HG03060 (cell line): ENCODE measurements at regions not wholly inside any gene's neighbourhood (a gene's known extent, or its start where the extent isn't known, plus 50 kb on each side); places are given as distances from the start of the nearest gene placed in this dataset.

Experiments
- ATAC-seq: cut with Tn5 transposase; IDR thresholded peaks from one replicate; pipeline ENCODE4 v1.9.1; 2021; ENCODE audit warnings: low read depth, moderate number of reproducible peaks; ENCODE audit not compliant: unreplicated experiment

- ATAC-seq, result no peak
These were observed 321.2 kb downstream of the IRS2 start for GRCh38 chr13:109465148-109465547.

GRCh38 chr13:109454167-109454917 lies 332.0 kb downstream of the IRS2 start:
- no peak for ATAC-seq

GRCh38 chr13:109451726-109452125 lies 334.7 kb downstream of the IRS2 start:
- no peak for ATAC-seq

- no peak for ATAC-seq
These were observed 337.8 kb downstream of the IRS2 start for GRCh38 chr13:109448629-109449028.

- no peak for ATAC-seq
These were observed 338.7 kb downstream of the IRS2 start for GRCh38 chr13:109447667-109448066.

GRCh38 chr13:109440320-109440719 lies 346.1 kb downstream of the IRS2 start:
- ATAC-seq, result no peak

- no peak for ATAC-seq
These were observed 346.6 kb downstream of the IRS2 start for GRCh38 chr13:109439813-109440212.

GRCh38 chr13:109436841-109437240 lies 349.5 kb downstream of the IRS2 start:
- no peak for ATAC-seq

GRCh38 chr13:109436055-109436622 lies 350.2 kb downstream of the IRS2 start:
- no peak for ATAC-seq

- ATAC-seq, result no peak
These were observed 355.2 kb downstream of the IRS2 start for GRCh38 chr13:109431217-109431616.

- no peak for ATAC-seq
These were observed 358.2 kb downstream of the IRS2 start for GRCh38 chr13:109428146-109428545.

- ATAC-seq, result no peak
These were observed 358.7 kb downstream of the IRS2 start for GRCh38 chr13:109427695-109428094.

- ATAC-seq, result no peak
These were observed 359.2 kb downstream of the IRS2 start for GRCh38 chr13:109427148-109427547.

- ATAC-seq, result no peak
These were observed 359.7 kb downstream of the IRS2 start for GRCh38 chr13:109426690-109426990.

GRCh38 chr13:109425821-109426689 lies 360.3 kb downstream of the IRS2 start:
- no peak for ATAC-seq

- no peak for ATAC-seq
These were observed 364.2 kb downstream of the IRS2 start for GRCh38 chr13:109422161-109422560.

- ATAC-seq, result no peak
These were observed 366.5 kb downstream of the IRS2 start for GRCh38 chr13:109419896-109420295.

GRCh38 chr13:109418111-109418510 lies 368.3 kb downstream of the IRS2 start:
- ATAC-seq, result no peak

- no peak for ATAC-seq
These were observed 370.4 kb downstream of the IRS2 start for GRCh38 chr13:109416001-109416400.

GRCh38 chr13:109415057-109415456 lies 371.3 kb downstream of the IRS2 start:
- no peak for ATAC-seq

GRCh38 chr13:109412283-109412901 lies 374.0 kb downstream of the IRS2 start:
- no peak for ATAC-seq
